Fibroblast of the aortic adventitia (primary cell): ENCODE measurements at regions not wholly inside any gene's neighbourhood (a gene's known extent, or its start where the extent isn't known, plus 50 kb on each side); places are given as distances from the start of the nearest gene placed in this dataset.

ENCODE experiments used
- DNase-seq: peaks from one replicate; pipeline ENCODE4 v3.0.0-alpha.2; 2010; ENCODE audit warnings: low read depth
- H3K4me3 ChIP-seq: 2 replicates; pipeline ENCODE4 v1.5.1; 2011; ENCODE audit warnings: low read depth, mild to moderate bottlenecking, control low read depth, low read length, moderate library complexity
- CTCF ChIP-seq: IDR thresholded peaks from 2 replicates; pipeline ENCODE4 v1.5.1; 2011; ENCODE audit warnings: mild to moderate bottlenecking, low read length, control low read depth, inconsistent platforms; ENCODE audit not compliant: insufficient read depth

- no peak for TF ChIP-seq CTCF
- DNase-seq: no peak
- H3K4me3 ChIP-seq: no peak overlapping the region
These were observed 145.4 kb downstream of the AEBP2 start for GRCh38 chr12:19584732-19585131.

- no peak for DNase-seq
- no peak for TF ChIP-seq CTCF
- no peak overlapping the region for H3K4me3 ChIP-seq
These were observed 149.7 kb downstream of the AEBP2 start for GRCh38 chr12:19588951-19589350.

GRCh38 chr12:19591951-19592350 is 152.7 kb downstream of the AEBP2 start:
- TF ChIP-seq CTCF: no peak
- no peak for DNase-seq
- no peak overlapping the region for H3K4me3 ChIP-seq

GRCh38 chr12:19596434-19597166 is 157.3 kb downstream of the AEBP2 start:
- TF ChIP-seq CTCF: no peak
- DNase-seq: no peak
- no peak overlapping the region for H3K4me3 ChIP-seq

- DNase-seq: no peak
- TF ChIP-seq CTCF: no peak
- no peak overlapping the region for H3K4me3 ChIP-seq
These were observed 158.1 kb downstream of the AEBP2 start for GRCh38 chr12:19597167-19598026.

- no peak for TF ChIP-seq CTCF
These were observed 166.4 kb downstream of the AEBP2 start for GRCh38 chr12:19605720-19606119.

More at GRCh38 chr12:19605720-19606119, 166.4 kb downstream of the AEBP2 start:
- no peak overlapping the region for H3K4me3 ChIP-seq
- DNase-seq: no peak
